Right lobe of liver (tissue), 4 donors: ENCODE measurements at regions not wholly inside any gene's neighbourhood (a gene's known extent, or its start where the extent isn't known, plus 50 kb on each side); places are given as distances from the start of the nearest gene placed in this dataset.

ENCODE experiments used
- POLR2A ChIP-seq: fragments of 450-650 bp; IDR thresholded peaks from one replicate; pipeline ENCODE4 v1.6.1; 2017; ENCODE audit warnings: antibody characterized with exemption, mild to moderate bottlenecking
- TF ChIP-seq, protein P1 (sequence below), 4 donors: fragments of 200-600 bp in 3 of 4; fragments of 450-650 bp in 1 of 4; IDR thresholded peaks; one replicate each; pipeline versions ENCODE4 v1.5.1 to v1.8.0; 2016 to 2022; ENCODE audit warnings: antibody characterized with exemption in 4 of 4, mild to moderate bottlenecking in 2 of 4
- donor health status: DM: no; HTN: no; CAD: no.
- donor health status: DM: no; HTN: no; CAD: no.
- donor health status: DM: no; HTN: yes; CAD: no.

DNA sequence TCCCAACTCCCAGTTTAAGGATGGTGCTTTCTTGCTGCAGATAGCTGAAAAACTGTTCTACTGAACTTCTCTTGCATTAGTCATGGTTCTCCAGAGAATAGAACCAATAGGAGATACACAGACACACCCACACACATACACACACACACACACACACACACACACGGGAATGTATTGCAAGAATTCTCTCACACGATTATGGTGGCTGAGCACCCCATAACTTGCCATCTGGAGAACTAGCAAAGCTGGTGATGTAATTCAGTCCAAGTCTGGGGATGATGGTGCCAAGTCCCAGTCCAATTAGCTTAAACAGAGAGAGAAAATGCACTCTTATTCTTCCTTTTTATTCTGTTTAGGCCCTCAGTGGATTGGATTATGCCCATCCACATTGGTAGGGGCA is 643.9 kb downstream of the DIAPH3 start:
- no peak for TF ChIP-seq POLR2A
- TF ChIP-seq, protein P1, sequence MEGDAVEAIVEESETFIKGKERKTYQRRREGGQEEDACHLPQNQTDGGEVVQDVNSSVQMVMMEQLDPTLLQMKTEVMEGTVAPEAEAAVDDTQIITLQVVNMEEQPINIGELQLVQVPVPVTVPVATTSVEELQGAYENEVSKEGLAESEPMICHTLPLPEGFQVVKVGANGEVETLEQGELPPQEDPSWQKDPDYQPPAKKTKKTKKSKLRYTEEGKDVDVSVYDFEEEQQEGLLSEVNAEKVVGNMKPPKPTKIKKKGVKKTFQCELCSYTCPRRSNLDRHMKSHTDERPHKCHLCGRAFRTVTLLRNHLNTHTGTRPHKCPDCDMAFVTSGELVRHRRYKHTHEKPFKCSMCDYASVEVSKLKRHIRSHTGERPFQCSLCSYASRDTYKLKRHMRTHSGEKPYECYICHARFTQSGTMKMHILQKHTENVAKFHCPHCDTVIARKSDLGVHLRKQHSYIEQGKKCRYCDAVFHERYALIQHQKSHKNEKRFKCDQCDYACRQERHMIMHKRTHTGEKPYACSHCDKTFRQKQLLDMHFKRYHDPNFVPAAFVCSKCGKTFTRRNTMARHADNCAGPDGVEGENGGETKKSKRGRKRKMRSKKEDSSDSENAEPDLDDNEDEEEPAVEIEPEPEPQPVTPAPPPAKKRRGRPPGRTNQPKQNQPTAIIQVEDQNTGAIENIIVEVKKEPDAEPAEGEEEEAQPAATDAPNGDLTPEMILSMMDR (IDR thresholded peaks at IDR 0.05) = no peak
